GM18873 (cell line): ENCODE measurements at regions not wholly inside any gene's neighbourhood (a gene's known extent, or its start where the extent isn't known, plus 50 kb on each side); places are given as distances from the start of the nearest gene placed in this dataset.

Experiments used
- ATAC-seq: cut with Tn5 transposase; IDR thresholded peaks from one replicate; pipeline ENCODE4 v1.9.1; 2021; ENCODE audit warnings: mild to moderate bottlenecking, moderate library complexity, moderate number of reproducible peaks; ENCODE audit not compliant: unreplicated experiment, low FRiP score

DNA sequence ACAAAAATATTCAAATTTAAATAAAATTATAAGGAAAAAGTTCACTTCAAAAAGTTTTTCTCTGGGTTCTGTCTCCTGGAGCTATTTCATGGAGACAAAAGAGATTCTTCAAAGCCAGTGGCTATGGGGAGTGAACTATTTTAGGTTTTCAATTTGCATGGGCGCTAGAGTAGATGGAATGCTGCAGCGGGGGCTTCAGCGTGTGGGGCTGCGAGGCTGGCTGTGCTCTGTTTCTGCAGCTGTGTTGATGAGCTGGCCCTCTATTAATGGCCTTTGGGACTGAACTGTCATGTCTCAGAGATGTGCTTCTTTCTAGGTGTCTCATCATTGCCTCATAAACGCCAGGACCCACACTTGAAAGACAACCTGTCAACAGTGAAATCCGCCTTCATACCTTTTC lies 108.4 kb upstream of the NPY start:
- no peak for ATAC-seq

DNA sequence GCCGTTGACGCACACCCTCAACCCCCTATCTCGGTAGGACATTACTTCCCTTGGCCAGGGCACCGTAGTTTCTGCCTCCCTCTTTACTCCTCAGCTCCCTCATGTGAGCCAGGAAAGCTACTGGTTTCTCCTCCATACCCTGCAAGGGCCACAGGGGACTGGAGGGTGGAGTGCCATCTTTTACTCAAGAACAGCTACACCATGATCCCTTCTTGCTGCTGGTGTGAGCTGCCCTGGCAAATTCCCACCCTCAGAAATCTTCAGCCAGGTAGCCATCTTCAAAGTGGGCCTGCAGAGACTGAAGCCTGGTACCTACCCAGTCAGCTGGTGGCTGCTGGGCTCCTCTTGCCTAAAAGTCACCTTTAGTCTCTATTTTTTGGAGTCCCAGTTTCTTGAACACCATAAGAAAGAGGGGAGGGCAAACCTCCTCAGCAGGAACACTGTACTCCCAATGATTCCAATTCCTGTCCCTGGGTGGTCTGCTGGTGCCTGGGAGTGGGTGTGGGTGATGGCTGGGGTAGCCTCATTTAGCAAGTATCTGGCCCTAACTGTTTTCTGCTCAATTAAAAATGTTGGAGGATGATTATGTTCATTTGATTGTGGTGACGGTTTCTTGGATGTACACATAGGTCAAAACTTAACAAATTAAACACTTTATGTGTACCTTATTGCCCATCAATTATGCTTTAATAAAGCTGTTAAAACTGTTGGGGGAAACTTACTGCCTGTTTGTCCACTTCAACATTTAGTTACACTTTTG lies 105.0 kb upstream of the NPY start:
- no peak for ATAC-seq

DNA sequence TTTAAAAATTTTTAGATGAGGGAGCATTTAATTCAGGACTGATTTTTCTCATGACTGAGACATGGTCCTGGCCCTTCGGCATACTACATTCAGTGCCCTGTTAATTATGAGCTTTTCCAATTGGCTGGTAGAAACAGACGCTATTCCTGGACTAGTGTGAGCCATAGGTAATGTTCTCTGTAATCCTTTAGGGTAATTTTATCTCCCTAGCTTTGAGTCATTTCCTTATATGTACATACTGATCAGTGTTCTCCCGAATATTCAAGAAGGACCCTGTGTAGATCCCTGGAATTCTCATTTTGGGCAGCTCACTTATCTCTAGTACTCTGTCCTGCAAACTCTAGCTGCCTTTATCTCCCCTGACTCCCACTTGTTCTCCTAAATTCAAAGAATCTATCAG lies 92.6 kb upstream of the NPY start:
- no peak for ATAC-seq

DNA sequence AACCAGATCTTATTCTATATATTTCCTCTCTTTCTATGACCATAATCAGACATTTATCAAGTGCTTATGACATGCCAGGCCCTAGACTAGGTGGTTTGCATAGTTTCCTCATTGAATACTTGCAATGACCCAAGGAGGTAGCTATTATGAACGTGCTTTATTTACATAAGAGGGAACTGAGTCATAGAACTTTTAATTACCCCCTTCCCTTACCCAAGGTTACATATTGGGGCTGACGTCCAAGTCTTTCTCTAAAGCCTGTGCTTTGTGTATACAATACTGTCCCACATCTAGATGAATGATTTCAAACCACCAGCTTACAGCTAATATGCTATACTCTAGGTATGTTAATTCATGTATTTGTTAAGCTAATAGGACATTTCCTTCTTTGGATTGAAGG lies 91.9 kb upstream of the NPY start:
- no peak for ATAC-seq

DNA sequence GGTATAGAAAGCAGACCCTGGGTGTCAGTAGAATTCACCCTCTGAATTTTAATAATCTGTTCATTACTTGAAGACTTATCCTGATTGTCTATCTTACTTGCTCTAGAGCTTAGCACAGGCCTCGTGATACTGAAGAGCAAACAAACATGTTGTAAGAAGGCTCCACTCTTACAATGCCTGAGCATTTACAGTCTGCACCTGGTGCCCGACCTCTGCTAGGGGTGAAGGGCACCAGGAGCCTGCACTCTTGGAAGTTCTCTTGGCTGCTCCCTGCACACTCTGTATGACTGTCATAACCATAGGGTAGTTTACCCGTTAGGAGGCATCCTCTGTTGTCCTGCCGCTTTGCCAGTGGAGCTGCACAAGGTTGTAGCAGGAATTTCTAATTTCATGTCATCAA lies 91.3 kb upstream of the NPY start:
- ATAC-seq, result no peak

DNA sequence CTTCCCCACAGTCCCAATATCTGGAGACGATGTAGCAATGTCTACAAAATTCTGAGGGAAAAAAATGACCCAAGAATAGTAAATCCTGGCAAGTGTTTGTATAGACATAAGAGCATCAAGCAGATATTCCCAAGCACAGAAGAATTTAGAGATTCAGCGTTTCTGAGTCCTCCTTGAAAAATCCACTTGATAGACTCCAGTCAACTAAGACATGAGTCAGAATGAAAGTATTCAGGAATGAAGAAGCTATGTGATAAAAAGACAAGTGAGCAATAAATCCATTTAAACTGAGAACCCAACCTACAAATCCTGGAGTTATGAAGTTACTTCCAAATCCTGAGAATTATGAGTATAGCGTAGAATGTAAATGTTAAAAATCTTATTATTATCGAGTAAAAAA lies 86.1 kb upstream of the NPY start:
- no peak for ATAC-seq

DNA sequence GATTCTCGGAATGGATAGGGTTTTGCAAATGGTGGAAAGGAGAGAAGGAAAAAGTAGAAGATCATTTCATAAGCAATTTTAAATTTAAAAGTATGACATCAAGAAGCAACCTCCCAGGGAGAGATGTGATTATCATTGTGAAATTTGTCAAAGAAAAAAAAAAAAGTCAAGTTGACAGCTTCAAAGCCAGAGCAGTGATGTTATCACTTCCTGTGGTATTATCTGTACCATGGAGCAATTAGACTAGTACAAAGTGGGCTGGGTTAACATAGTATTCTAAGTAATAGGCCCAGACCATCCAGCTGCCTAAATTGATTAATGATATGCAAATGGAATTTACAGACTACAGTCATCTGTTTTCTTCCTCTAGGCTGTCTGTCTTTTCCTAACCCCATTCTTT lies 84.0 kb upstream of the NPY start:
- no peak for ATAC-seq

DNA sequence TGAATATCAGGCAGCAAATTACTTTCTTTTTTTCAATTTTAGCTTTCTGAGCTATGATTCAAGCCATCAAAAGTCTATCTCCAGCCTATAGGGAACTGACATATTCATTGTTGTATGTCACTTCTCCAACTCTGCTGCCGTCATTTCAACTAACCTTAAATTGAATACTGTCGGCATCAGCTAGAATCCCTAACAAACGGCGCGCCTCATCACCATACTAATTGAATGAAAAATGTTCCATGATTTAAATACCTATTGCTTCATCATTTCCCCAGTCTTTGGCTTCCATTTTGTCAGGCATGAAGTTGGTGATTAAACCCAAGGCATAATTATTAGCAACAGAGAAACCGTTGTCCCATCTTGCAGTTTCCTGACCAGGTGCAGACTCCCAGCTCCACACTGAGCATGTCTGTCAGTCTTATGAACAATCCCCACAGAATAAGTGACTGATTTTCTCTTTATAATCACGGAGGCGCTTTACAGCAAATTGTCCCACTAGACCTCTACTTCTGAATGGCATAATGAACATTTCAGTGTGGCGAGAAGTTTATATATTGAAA lies 83.5 kb upstream of the NPY start:
- no peak for ATAC-seq

DNA sequence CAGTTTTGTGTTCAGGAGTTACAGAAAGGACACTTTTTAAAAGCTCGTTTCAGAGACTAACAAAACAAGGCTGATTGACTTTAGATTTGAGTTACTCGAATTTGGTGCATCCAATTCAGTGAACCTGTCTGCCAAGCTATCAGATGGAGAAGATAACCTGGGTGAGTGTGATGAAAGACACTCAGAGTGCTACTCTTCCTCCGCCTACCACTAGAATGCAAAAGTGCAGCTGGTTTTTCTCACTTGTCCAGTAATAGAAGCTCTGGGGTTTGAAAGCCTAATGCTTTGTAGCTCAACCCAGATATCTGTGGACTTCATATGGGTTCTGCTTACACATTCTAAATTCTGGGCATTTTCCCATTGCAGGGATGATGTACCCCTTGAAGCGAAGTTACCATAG lies 82.8 kb upstream of the NPY start:
- ATAC-seq, result no peak

DNA sequence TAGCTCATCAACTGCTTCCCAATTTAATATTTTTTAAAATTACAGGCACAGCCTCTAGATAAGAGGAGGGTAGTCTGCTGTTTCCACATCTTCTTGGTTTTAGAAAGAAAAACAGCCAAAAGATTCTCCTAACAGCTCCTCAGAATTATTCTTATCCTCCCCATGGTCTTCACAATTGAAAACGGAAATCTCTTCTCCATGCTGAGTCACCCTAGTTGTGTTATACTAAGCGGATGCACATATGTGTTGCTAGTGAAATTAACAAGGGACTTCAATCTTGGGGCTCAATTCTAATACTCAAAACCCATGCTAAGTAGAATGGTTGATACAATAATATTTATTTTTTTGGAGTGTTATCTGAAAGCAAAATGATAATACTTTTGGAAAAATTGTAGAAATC lies 71.9 kb upstream of the NPY start:
- ATAC-seq, result no peak

DNA sequence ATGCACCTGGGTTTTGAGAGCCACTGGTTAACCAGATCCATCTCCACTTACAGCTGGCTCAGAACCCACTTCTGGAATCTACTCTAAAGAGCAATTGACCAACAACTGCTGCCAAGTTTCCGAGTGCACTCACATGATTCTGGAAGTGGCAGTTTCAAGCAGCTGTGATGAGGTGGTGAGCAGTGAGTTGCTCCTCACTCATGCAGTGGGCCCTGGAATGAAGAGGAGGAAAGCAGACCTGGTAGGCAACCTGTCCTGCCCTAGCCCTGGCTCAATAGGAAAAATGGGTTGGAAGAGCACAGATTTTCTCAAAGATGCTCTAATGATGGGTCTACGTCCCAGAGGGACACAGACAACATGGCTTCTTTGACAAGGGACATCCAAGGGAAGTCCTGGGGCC lies 70.7 kb upstream of the NPY start:
- no peak for ATAC-seq

DNA sequence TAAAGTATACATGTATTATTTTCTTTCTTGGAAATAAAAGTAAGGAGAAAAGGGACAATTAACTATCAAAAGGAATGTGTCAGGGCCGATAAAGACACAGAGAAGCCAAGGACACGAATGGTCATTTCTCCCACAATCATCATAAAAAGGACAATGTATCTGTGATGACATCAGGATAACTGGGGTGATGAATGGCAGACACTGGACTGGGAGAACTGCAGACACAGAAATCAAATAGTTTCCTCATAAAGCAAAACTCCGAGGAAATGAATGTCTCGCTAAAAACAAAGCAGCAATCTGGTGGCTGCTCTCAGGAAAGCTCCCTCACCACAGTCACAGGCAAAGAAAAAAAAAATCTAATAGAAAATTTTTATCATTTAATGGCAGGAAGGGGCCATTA lies 69.3 kb upstream of the NPY start:
- no peak for ATAC-seq

DNA sequence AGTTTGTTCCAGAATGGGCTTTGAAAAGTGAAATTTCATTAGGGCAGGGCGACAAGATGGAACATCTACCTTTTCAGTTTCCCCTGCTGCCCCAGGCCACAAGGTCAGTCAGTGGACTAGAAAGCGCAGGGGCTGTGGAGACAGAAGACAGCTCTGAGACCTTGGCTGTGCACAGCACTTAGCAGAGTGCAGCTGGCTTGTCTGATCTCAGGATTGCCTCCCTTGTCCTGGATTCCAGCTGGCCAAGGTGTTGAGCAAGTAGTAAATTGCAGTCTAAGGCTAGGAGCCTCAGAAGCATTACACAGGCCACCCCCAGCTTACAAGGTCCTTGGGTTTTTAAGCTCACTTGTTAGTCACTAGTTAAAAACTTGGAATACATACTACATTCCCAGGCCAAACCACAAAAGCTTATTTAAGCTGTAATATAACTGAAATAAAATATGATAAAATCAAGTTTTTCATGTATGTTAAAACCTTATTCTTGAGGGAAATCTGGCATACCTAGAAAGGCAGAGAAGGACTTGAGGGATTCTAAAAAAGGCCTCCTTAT lies 67.3 kb upstream of the NPY start:
- ATAC-seq, result no peak

DNA sequence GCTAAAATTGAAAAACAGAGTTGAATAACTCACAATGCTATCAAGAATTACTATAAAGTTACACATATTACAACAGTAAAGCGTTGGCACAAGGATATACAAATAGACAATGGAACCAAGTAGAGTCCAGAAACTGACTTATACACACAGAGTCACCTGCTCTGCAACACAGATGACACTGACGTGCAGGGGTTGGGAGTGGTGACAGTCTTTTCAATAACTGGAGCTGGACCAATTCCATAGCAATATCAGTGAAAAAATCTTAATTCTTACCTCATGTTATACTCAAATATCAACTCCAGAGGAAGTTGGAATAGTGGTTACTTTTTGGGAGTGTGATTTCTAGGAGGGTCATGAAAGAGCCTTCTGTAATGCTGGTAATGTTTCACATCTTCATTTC lies 62.5 kb upstream of the NPY start:
- no peak for ATAC-seq

DNA sequence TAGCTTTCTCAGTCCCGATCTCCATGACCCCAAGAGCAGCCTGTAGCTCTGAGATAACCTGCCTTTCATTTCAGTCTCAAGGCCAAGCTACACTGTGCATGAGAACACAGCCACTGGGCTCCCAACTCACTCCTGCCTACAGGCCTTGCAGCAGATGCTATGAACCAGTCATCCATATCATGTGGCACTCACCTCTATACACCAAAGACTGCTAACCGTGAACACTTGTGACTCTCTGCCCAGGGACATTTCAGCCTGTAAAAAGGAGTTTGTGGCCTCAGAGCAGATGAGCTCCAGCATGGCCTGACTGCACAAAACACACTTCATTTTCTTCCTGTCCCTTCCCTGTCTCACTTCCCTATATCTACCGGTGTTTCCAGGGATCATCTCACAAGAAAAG lies 56.9 kb upstream of the NPY start:
- ATAC-seq, result no peak

DNA sequence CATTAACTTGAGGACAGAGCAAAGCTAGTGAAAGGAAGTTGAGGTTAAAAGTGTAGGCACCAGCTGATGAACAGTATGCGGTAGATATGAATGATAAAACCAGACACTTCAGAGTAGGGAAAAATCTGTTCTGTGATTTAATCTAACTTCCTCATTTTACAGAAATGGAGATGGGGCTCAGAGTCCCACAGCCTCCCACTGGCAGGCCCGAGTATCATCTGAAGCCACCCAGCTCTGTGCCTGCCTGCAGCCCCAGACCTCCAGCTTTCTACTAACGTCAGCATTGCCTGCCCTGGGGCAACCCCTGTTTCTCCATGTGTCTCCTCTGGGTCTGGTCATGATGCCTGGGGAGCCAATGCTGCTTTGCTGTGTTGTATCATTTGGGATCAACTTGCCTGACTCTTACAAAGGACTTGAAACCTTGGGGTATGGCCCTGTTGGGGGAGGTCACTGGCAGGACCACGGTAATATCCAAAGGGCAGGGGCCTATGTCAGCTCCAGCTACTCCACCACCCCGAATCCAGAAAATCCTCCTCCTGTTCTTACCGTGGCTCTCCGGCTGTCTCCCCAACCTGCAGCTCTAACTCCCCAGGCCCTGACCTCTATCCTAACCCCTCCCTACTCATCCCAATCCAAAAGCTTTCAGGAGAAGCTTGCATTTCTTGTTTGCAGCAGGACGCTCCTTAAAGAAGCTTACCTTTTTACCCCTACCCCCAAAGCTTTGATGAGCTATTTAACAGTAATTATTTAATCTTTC lies 56.2 kb upstream of the NPY start:
- ATAC-seq, result peak; percentile 85

DNA sequence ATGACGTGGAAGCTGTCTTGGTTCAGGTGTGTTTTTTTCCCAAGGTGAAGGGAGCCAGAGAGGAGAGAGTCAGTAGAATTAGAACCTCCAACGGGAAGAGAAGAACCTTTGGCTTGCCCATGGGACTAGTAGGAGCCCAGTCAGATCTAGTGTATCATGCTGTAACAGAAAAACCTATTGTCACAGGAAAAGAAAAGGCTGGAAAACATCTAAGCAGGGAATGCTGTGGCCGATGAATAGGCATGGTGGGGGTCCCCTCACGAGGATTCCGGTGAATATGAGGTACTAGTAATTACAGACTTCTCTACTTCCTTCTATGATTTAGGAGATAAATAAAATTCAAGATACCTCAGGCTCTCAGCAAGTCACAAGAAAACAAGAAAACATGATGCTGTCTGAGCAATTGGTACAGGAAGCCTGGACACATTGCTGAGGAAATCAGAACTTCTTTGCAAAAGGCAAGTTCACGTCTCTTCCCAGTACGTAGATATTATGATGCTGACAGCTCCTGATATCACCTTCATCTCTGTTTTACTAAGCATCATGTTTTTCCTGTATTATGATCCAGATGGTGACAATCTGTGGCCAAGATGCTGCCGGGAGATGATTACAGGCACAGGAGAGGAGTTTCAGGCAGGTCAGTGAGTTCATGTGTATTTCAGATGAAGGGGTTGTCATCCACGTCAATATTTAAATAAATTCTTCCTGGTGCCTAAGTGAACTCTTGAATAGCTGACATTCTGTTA lies 54.3 kb upstream of the NPY start:
- ATAC-seq, result no peak

DNA sequence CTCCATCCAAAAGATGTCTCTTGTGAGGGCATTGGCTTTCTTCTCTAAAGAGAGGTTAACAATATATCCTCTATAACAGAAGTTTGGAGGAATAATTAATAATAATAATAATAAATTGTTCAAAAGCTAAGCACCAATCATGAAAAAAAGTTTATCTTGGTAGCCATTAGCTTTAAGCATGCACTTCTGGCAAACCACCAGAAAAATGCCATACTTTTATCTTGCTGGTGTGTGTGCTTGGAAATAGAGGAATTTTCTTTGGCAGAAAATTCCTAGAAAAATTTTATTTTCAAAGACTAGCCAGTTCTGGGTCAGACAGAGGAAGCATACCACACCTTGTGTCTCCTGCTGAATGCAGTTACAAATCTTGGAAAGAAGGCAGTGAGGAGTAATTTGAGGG lies 52.5 kb upstream of the NPY start:
- no peak for ATAC-seq

DNA sequence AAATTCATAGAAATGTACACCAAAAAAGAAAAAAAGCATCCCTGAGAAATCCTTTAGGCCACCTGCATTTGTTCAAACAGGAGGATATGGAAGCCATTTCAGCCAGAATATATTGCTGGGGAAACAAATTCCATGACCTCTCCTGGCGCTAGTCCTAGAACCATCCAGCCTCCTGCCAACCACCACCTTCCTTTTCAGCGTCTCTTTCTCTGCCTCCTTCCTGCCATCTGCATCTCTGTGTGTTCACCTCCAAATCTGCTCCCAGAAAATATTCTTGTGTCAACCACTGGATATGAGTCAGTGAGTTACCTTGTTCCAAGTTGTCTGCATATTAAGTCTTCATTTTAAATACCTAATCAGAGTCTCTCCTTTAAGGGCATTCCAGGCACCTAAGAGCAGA lies 50.6 kb upstream of the NPY start:
- ATAC-seq, result no peak
